HEK293 (cell line): ENCODE measurements at regions not wholly inside any gene's neighbourhood (a gene's known extent, or its start where the extent isn't known, plus 50 kb on each side); places are given as distances from the start of the nearest gene placed in this dataset.

Experiments
- CTCF ChIA-PET: fragments of 350-600 bp; formaldehyde crosslinking; extraction: SDS; loops from one replicate; lab custom pipeline; 2021; ENCODE audit warnings: antibody characterized with exemption; lab: Yijun Ruan, JAX
- POLR2A ChIA-PET: fragments of 300-600 bp; formaldehyde crosslinking; extraction: SDS; loops from one replicate; lab custom pipeline; 2020; ENCODE audit warnings: antibody characterized with exemption, inconsistent platforms; lab: Yijun Ruan, JAX
- H3K27ac ChIP-seq: fragments of 200-500 bp; sonication (Bioruptor generic); 2 replicates; pipeline ENCODE4 v1.5.1; 2014; ENCODE audit warnings: low read depth, low read length, control low read depth, inconsistent platforms; ENCODE audit errors: extremely low read depth
- H3K36me3 ChIP-seq, 2 experiments: fragments of 200-500 bp in 1 of 2; sonication (Bioruptor generic) in 1 of 2; 1 replicate in 1 of 2; 2 replicates in 1 of 2; pipeline ENCODE4 v1.5.1; 2014 to 2017; ENCODE audit warnings: inconsistent platforms in 2 of 2, low read length in 2 of 2; ENCODE audit not compliant: control insufficient read depth in 2 of 2, insufficient read depth in 1 of 2
- H3K4me1 ChIP-seq: fragments of 200-500 bp; sonication (Bioruptor generic); 2 replicates; pipeline ENCODE4 v1.5.1; 2014; ENCODE audit warnings: mild to moderate bottlenecking, low read length, inconsistent platforms; ENCODE audit not compliant: control insufficient read depth, insufficient read depth
- H3K4me3 ChIP-seq: 2 replicates; pipeline ENCODE4 v1.5.1; 2011; ENCODE audit warnings: low read depth, mild to moderate bottlenecking, control low read depth, low read length, moderate library complexity
- H3K9me3 ChIP-seq: fragments of 200-500 bp; sonication (Bioruptor generic); 2 replicates; pipeline ENCODE4 v1.5.1; 2014; ENCODE audit warnings: low read depth, low read length, inconsistent platforms; ENCODE audit not compliant: control insufficient read depth, insufficient read depth
- KLF10 ChIP-seq: fragments of 450-650 bp; IDR thresholded peaks from 2 replicates; pipeline ENCODE4 v1.5.1; 2018; ENCODE audit warnings: missing biosample characterization, mild to moderate bottlenecking, missing genetic modification characterization
- KLF8 ChIP-seq: fragments of 450-650 bp; formaldehyde crosslinking; IDR thresholded peaks from 2 replicates; pipeline ENCODE4 v1.5.1; 2016; ENCODE audit warnings: missing biosample characterization, missing genetic modification characterization
- PBX3 ChIP-seq: sonication (generic); formaldehyde crosslinking; IDR thresholded peaks from 2 replicates; pipeline ENCODE4 v1.8.1; 2022; ENCODE audit warnings: mild to moderate bottlenecking, moderate library complexity, missing genetic modification reagents
- RBAK ChIP-seq: fragments of 450-650 bp; formaldehyde crosslinking; IDR thresholded peaks from 2 replicates; pipeline ENCODE4 v1.5.1; 2016; ENCODE audit warnings: missing biosample characterization, missing genetic modification characterization
- SALL2 ChIP-seq: fragments of 450-650 bp; formaldehyde crosslinking; IDR thresholded peaks from 2 replicates; pipeline ENCODE4 v1.5.0; 2017; ENCODE audit warnings: missing biosample characterization, mild to moderate bottlenecking, missing genetic modification characterization, borderline replicate concordance
- ZFP3 ChIP-seq: fragments of 450-650 bp; formaldehyde crosslinking; IDR thresholded peaks from 2 replicates; pipeline ENCODE4 v1.5.1; 2016; ENCODE audit warnings: low read depth, missing biosample characterization, missing genetic modification characterization
- ZNF132 ChIP-seq: fragments of 450-650 bp; formaldehyde crosslinking; IDR thresholded peaks from 2 replicates; pipeline ENCODE4 v1.5.1; 2017; ENCODE audit warnings: missing biosample characterization, missing genetic modification characterization, borderline replicate concordance
- ZNF146 ChIP-seq: fragments of 450-650 bp; formaldehyde crosslinking; IDR thresholded peaks from 2 replicates; pipeline ENCODE4 v1.5.1; 2016; ENCODE audit warnings: missing biosample characterization, missing genetic modification characterization
- ZNF155 ChIP-seq: fragments of 450-650 bp; formaldehyde crosslinking; IDR thresholded peaks from 2 replicates; pipeline ENCODE4 v1.5.1; 2016; ENCODE audit warnings: missing biosample characterization, missing genetic modification characterization
- ZNF223 ChIP-seq: fragments of 450-650 bp; formaldehyde crosslinking; IDR thresholded peaks from 2 replicates; pipeline ENCODE4 v1.5.1; 2016; ENCODE audit warnings: missing biosample characterization, missing genetic modification characterization
- ZNF23 ChIP-seq: fragments of 450-650 bp; formaldehyde crosslinking; IDR thresholded peaks from 2 replicates; pipeline ENCODE4 v1.5.1; 2016; ENCODE audit warnings: missing biosample characterization, missing genetic modification characterization, borderline replicate concordance
- ZNF266 ChIP-seq: fragments of 450-650 bp; formaldehyde crosslinking; IDR thresholded peaks from 2 replicates; pipeline ENCODE4 v1.5.1; 2016; ENCODE audit warnings: missing biosample characterization, missing genetic modification characterization, low read depth
- ZNF324 ChIP-seq: fragments of 450-650 bp; formaldehyde crosslinking; IDR thresholded peaks from 2 replicates; pipeline ENCODE4 v1.5.1; 2016; ENCODE audit warnings: missing biosample characterization, missing genetic modification characterization
- ZNF37A ChIP-seq: fragments of 450-650 bp; IDR thresholded peaks from 2 replicates; pipeline ENCODE4 v1.5.1; 2018; ENCODE audit warnings: missing biosample characterization, missing genetic modification characterization
- ZNF560 ChIP-seq: fragments of 450-650 bp; formaldehyde crosslinking; IDR thresholded peaks from 2 replicates; pipeline ENCODE4 v1.5.1; 2017; ENCODE audit warnings: missing biosample characterization, missing genetic modification characterization, borderline replicate concordance
- ZNF571 ChIP-seq: fragments of 450-650 bp; formaldehyde crosslinking; IDR thresholded peaks from 2 replicates; pipeline ENCODE4 v1.5.0; 2017; ENCODE audit warnings: missing biosample characterization, missing genetic modification characterization
- ZNF704 ChIP-seq: fragments of 450-650 bp; formaldehyde crosslinking; IDR thresholded peaks from 2 replicates; pipeline ENCODE4 v1.5.1; 2016; ENCODE audit warnings: missing biosample characterization, missing genetic modification characterization
- ZNF830 ChIP-seq: fragments of 450-650 bp; IDR thresholded peaks from 2 replicates; pipeline ENCODE4 v1.5.0; 2018; ENCODE audit warnings: missing biosample characterization, missing genetic modification characterization, low read depth, mild to moderate bottlenecking, moderate library complexity
- ZNF837 ChIP-seq: fragments of 450-650 bp; formaldehyde crosslinking; IDR thresholded peaks from 2 replicates; pipeline ENCODE4 v1.5.1; 2016; ENCODE audit warnings: missing biosample characterization, missing genetic modification characterization
- TF ChIP-seq, protein P1 (sequence below): fragments of 450-650 bp; formaldehyde crosslinking; IDR thresholded peaks from 2 replicates; pipeline ENCODE4 v1.5.1; 2016; ENCODE audit warnings: missing biosample characterization, missing genetic modification characterization, low read depth
- TF ChIP-seq, protein P2 (sequence below): fragments of 450-650 bp; formaldehyde crosslinking; IDR thresholded peaks from 2 replicates; pipeline ENCODE4 v1.5.1; 2016; ENCODE audit warnings: missing biosample characterization, missing genetic modification characterization
- TF ChIP-seq, protein P3 (sequence below): fragments of 450-650 bp; formaldehyde crosslinking; IDR thresholded peaks from 2 replicates; pipeline ENCODE4 v1.5.1; 2017; ENCODE audit warnings: missing biosample characterization, missing genetic modification characterization
- TF ChIP-seq, protein P4 (sequence below): fragments of 450-650 bp; formaldehyde crosslinking; IDR thresholded peaks from 2 replicates; pipeline ENCODE4 v1.5.1; 2016; ENCODE audit warnings: missing biosample characterization, missing genetic modification characterization

DNA sequence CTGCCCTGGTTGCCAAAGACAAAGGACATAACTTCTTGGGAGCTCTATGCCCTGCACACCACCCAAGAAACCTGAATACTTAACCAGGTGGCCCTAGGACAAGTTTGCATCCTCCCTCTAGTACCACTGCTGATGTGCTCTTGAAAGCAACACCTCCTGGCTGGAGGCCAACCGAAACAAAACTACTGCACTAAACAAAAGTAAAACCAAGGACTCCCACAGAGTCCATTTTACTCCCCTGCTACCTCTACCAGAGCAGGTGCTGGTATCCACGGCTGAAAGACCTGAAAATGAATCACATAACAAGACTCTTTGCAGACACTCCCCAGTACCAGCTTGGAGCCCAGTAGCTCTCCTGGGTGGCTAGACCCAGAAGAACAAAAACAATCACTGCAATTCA is 941.8 kb downstream of the RAPGEF2 start:
- Histone ChIP-seq H3K4me3 (no peak overlapping the region), H3K36me3 (no peaks in the 10 kb centered on the region), H3K4me1 (no peaks in the 10 kb centered on the region), H3K9me3 (no peaks in the 10 kb centered on the region), H3K27ac (no peak overlapping the region)
- TF ChIP-seq, protein P1, sequence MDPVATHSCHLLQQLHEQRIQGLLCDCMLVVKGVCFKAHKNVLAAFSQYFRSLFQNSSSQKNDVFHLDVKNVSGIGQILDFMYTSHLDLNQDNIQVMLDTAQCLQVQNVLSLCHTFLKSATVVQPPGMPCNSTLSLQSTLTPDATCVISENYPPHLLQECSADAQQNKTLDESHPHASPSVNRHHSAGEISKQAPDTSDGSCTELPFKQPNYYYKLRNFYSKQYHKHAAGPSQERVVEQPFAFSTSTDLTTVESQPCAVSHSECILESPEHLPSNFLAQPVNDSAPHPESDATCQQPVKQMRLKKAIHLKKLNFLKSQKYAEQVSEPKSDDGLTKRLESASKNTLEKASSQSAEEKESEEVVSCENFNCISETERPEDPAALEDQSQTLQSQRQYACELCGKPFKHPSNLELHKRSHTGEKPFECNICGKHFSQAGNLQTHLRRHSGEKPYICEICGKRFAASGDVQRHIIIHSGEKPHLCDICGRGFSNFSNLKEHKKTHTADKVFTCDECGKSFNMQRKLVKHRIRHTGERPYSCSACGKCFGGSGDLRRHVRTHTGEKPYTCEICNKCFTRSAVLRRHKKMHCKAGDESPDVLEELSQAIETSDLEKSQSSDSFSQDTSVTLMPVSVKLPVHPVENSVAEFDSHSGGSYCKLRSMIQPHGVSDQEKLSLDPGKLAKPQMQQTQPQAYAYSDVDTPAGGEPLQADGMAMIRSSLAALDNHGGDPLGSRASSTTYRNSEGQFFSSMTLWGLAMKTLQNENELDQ (tag by site-specific recombination), result no peak
- no peak for TF ChIP-seq ZNF837 (tag by site-specific recombination)
- no peak for TF ChIP-seq RBAK
- no peak for TF ChIP-seq ZNF223 (tag by site-specific recombination)
- no peak for TF ChIP-seq ZNF266
- ChIA-PET POLR2A (no interaction called here), CTCF (no interaction called here)

DNA sequence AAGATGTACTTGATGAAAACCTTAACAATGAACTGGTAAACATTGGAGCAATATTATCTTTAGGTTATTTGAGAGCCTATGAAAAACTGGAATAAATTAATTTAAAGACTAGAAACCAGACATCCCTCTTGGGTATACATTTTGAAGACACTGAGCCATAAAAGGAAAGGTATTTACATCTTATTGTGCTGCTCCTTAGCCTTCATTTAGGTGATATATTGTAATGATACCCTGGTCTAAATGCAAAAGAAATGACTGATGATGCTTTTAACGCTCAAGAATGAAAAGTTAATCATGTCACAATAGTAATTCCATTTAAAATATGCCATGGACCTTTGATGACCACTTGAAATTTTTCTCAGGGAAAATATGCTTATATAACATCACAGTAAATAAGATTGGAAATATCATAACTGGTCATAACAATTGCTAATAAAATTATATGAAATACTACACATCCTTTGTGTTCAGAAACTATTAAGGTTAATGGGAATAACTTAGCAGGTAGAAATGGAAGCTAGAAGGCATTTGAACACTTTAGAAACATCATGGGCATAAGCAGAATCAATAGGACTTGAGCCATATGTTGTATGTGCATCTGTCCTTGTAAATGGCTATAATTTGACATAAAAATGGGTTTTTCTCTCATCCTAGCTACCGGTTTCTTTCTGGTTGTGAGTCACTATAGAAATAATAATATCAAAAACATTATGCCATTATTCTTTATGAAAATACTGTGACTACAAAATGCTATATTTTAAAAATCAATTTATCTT is 979.7 kb downstream of the RAPGEF2 start:
- POLR2A ChIA-PET, result no interaction called here
- H3K27ac ChIP-seq, result no peak overlapping the region
- no peak for TF ChIP-seq PBX3
- no peak for TF ChIP-seq ZNF830
- no peak for TF ChIP-seq ZNF23
- TF ChIP-seq KLF8 (tag by site-specific recombination), result no peak
- TF ChIP-seq, protein P2, sequence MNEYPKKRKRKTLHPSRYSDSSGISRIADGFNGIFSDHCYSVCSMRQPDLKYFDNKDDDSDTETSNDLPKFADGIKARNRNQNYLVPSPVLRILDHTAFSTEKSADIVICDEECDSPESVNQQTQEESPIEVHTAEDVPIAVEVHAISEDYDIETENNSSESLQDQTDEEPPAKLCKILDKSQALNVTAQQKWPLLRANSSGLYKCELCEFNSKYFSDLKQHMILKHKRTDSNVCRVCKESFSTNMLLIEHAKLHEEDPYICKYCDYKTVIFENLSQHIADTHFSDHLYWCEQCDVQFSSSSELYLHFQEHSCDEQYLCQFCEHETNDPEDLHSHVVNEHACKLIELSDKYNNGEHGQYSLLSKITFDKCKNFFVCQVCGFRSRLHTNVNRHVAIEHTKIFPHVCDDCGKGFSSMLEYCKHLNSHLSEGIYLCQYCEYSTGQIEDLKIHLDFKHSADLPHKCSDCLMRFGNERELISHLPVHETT (tag by site-specific recombination), result no peak
- TF ChIP-seq ZNF266, result no peak
- TF ChIP-seq ZNF571, result no peak
- no peak for TF ChIP-seq ZNF146 (tag by site-specific recombination)
- no peak for TF ChIP-seq ZNF37A
- TF ChIP-seq SALL2, result no peak
- TF ChIP-seq ZNF155 (tag by site-specific recombination), result no peak
- no peak for TF ChIP-seq KLF10 (tag by site-specific recombination)
- TF ChIP-seq ZNF132 (tag by site-specific recombination), result no peak
- TF ChIP-seq, all 188 proteins: peak for 0
- no peaks in the 10 kb centered on the region for H3K4me1 ChIP-seq
- no peak overlapping the region for H3K4me3 ChIP-seq
- no peaks in the 10 kb centered on the region for H3K9me3 ChIP-seq
- CTCF ChIA-PET, result interaction anchor here (0.7 kb wide), 1 partner anchor 200 kb away, joined by 3 read pairs; no protein-coding TSS in a partner anchor
- H3K36me3 ChIP-seq, result no peaks in the 10 kb centered on the region

DNA sequence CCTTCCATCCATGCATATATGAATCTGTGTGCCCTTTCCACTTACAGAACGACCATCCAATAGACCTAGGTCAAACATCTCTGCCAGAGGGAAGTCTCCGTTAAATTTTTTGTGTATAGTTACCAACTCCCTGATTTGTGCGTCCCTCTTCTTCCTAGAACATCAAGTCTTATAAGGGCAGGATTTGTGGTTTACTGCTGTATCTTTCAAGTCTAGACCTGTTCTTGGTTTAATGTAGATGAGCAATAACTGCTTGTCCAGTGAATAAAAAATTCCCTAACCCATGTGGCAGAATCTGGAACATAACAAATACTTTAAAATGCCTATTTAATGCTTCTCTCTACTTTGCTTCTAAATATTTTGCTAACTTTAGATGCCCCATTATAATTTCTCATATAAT is 988.8 kb downstream of the RAPGEF2 start:
- Histone ChIP-seq H3K27ac (no peak overlapping the region), H3K4me1 (no peaks in the 10 kb centered on the region), H3K4me3 (no peak overlapping the region), H3K9me3 (no peaks in the 10 kb centered on the region), H3K36me3 (no peaks in the 10 kb centered on the region)
- ChIA-PET POLR2A (no interaction called here), CTCF (interaction anchor here (0.7 kb wide), 1 partner anchor 1361 kb away, joined by 4 read pairs; no protein-coding TSS in a partner anchor)
- no peak for TF ChIP-seq ZNF560 (tag by site-specific recombination)
- TF ChIP-seq ZNF324, result no peak
- TF ChIP-seq, protein P3, sequence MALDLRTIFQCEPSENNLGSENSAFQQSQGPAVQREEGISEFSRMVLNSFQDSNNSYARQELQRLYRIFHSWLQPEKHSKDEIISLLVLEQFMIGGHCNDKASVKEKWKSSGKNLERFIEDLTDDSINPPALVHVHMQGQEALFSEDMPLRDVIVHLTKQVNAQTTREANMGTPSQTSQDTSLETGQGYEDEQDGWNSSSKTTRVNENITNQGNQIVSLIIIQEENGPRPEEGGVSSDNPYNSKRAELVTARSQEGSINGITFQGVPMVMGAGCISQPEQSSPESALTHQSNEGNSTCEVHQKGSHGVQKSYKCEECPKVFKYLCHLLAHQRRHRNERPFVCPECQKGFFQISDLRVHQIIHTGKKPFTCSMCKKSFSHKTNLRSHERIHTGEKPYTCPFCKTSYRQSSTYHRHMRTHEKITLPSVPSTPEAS (tag by site-specific recombination), result no peak
- TF ChIP-seq ZFP3 (tag by site-specific recombination), result no peak
- TF ChIP-seq, protein P4, sequence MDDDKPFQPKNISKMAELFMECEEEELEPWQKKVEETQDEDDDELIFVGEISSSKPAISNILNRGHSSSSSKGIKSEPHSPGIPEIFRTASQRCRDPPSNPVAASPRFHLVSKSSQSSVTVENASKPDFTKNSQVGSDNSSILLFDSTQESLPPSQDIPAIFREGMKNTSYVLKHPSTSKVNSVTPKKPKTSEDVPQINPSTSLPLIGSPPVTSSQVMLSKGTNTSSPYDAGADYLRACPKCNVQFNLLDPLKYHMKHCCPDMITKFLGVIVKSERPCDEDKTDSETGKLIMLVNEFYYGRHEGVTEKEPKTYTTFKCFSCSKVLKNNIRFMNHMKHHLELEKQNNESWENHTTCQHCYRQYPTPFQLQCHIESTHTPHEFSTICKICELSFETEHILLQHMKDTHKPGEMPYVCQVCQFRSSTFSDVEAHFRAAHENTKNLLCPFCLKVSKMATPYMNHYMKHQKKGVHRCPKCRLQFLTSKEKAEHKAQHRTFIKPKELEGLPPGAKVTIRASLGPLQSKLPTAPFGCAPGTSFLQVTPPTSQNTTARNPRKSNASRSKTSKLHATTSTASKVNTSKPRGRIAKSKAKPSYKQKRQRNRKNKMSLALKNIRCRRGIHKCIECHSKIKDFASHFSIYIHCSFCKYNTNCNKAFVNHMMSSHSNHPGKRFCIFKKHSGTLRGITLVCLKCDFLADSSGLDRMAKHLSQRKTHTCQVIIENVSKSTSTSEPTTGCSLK (tag by site-specific recombination), result no peak
- no peak for TF ChIP-seq ZNF223 (tag by site-specific recombination)
- no peak for TF ChIP-seq ZNF704 (tag by site-specific recombination)
- no peak for TF ChIP-seq ZNF266
